ENCODE measurements at regions not wholly inside any gene's neighbourhood (a gene's known extent, or its start where the extent isn't known, plus 50 kb on each side); places are given as distances from the start of the nearest gene placed in this dataset.
"Not testable (repeated sequence)": the region's sequence is repeated elsewhere in the genome, so short reads cannot be mapped to it uniquely, and the experiment has no call there.

DNA sequence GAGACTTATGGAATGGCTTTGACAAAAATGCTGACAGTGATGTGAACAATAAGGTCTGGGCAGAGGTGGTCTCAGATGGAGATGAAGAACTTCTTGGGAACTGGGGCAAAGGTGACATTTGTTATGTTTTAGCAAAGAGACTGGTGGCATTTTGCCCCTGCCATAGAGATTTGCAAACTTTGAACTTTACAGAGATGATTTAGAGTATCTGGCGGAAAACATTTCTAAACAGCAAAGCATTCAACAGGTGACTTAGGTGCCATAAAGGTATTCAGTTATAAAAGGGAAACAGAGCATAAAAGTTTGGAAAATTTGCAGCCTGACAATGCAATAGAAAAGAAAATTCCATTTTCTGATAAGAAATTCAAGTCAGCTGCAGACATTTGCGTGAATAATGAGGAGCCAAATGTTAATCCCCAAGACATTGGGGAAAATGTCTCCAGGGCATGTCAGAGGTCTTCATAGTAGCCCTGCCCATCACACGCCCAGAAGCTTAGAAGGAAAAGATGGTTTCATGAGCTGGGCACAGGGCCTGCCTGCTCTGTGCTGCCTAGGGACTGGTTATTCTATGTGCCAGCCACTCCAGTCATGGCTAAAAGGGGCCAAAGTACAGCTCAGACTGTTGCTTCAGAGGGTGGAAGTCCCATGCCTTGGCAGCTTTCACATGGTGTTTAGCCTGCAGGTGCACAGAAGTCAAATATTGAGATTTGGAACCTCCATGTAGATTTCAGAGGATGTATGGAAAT is 782.2 kb downstream of the TRAM1L1 start:
- ChIA-PET CTCF (no interaction called here), POLR2A (no interaction called here)
- TF ChIP-seq CTCF (IDR thresholded peaks at IDR 0.05; ENCODE audit: control extremely low read depth, extremely low read depth, low read depth, missing control alignments) = no peak
- no peak for DNase-seq (ENCODE audit: extremely low spot score)

- CTCF ChIA-PET = no interaction called here
- TF ChIP-seq CTCF (IDR thresholded peaks at IDR 0.05; ENCODE audit: control extremely low read depth, extremely low read depth, low read depth, missing control alignments) = no peak
- no peak for DNase-seq (ENCODE audit: extremely low spot score)
- POLR2A ChIA-PET = no interaction called here
Observed at GRCh38 chr4:116275006-116275405, 810.4 kb downstream of the TRAM1L1 start.

DNA sequence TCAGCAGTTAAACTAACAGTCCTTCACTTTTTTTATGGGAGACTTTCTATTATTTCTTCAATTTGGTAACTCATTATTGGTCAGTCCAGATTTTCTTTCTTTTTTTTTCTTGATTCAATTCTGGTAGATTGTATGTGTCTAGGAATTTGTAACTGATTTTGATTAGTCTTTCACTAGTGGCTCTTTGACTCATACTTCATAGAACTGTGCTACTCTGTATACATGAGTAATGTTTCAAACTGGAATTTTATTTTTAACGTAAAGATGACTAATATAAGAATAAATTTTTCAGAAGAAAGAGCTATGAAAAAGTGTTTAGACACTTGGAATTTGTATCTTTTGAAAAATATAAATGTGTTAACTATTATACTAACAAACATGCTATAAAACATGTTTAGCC is 813.0 kb downstream of the TRAM1L1 start:
- CTCF ChIA-PET = interaction anchor here (1.3 kb wide), 1 partner anchor 16 kb away, joined by 3 read pairs; no protein-coding TSS in a partner anchor
- POLR2A ChIA-PET = no interaction called here
- no peak for DNase-seq (ENCODE audit: extremely low spot score)
- TF ChIP-seq CTCF (IDR thresholded peaks at IDR 0.05; ENCODE audit: control extremely low read depth, extremely low read depth, low read depth, missing control alignments) = no peak

DNA sequence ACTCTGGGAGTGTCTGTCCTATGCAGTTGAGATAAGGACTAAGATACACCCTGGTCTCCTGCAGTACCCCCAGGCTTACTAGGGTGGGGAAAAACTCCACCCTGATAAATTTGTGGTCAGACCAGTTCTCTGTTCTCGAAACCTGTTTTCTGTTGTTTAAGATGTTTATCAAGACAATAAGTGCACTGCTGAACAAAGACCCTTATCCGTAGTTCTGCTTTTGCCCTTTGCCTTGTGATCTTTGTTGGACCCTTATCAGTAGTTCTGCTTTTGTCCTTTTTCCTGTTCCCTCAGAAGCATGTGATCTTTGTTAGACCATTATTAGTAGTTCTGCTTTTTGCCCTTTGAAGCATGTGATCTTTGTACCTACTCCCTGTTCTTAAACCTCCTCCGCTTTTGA is 824.4 kb downstream of the TRAM1L1 start:
- POLR2A ChIA-PET, CTCF ChIA-PET: not testable (repeated sequence)

GRCh38 chr4:116244771-116245170 is 840.6 kb downstream of the TRAM1L1 start:
- POLR2A ChIA-PET = no interaction called here
- CTCF ChIA-PET = no interaction called here
- no peak for TF ChIP-seq CTCF (IDR thresholded peaks at IDR 0.05; ENCODE audit: control extremely low read depth, extremely low read depth, low read depth, missing control alignments)
- DNase-seq (ENCODE audit: extremely low spot score) = no peak

More for the DNA sequence above, 824.4 kb downstream of the TRAM1L1 start:
- not testable (repeated sequence) for DNase-seq (ENCODE audit: extremely low spot score)

- no peak for TF ChIP-seq CTCF (IDR thresholded peaks at IDR 0.05; ENCODE audit: control extremely low read depth, extremely low read depth, low read depth, missing control alignments)
- CTCF ChIA-PET = no interaction called here
- POLR2A ChIA-PET = no interaction called here
- no peak for DNase-seq (ENCODE audit: extremely low spot score)
Observed at GRCh38 chr4:116243431-116243830, 841.9 kb downstream of the TRAM1L1 start.

DNA sequence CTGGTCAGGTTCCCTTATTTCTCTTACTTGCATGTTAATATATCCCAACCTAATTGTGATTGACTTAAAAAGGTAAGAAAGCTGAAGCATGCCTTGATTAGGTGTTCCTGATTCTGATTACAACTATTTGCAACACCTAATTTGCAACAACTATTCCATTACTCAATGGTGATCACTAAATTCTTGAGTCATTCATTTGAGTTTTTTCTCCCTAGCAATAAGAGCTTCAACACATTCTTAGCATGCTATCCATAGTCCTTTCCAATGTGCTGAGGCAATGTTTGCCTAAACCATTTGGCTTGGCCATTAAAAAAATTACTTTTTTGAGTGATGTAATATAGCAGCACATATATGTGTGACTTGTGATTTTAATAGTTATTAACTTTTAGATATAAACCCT is 851.4 kb downstream of the TRAM1L1 start:
- TF ChIP-seq CTCF (IDR thresholded peaks at IDR 0.05; ENCODE audit: control extremely low read depth, extremely low read depth, low read depth, missing control alignments) = no peak
- DNase-seq (ENCODE audit: extremely low spot score) = no peak
- ChIA-PET CTCF (interaction anchor here (1.1 kb wide), 1 partner anchor 11 kb away, joined by 4 read pairs; no protein-coding TSS in a partner anchor), POLR2A (no interaction called here)

- DNase-seq (ENCODE audit: extremely low spot score); POLR2A ChIA-PET; CTCF ChIA-PET: not testable (repeated sequence)
Observed at GRCh38 chr4:116231999-116232398, 853.4 kb downstream of the TRAM1L1 start.

Measured in GM10248 (cell line).